ENCODE measurements at regions not wholly inside any gene's neighbourhood (a gene's known extent, or its start where the extent isn't known, plus 50 kb on each side); places are given as distances from the start of the nearest gene placed in this dataset.
"Not testable (repeated sequence)": the region's sequence is repeated elsewhere in the genome, so short reads cannot be mapped to it uniquely, and the experiment has no call there.

DNA sequence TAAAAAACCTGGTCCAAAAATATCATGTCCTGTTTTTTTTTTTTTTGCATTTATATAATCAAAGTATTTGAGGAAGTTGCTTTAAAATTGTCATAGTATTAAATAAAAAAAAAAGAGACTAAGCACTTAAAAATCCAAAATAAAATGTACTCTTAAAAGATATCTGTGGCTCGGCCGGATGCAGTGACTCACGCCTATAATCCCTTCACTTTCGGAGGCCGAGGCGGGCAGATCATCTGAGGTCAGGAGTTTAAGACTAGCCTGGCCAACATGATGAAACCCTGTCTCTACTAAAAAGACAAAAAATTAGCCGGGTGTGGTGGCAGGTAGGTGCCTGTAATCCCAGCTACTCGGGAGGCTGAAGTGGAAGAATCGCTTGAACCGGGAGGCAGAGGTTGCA lies 1651.3 kb upstream of the WWC1 start:
- DNase-seq; H3K36me3 ChIP-seq (ENCODE audit: control insufficient read depth in 1 of 2, insufficient read depth in 2 of 2, low read length in 1 of 2); ATAC-seq (ENCODE audit: low FRiP score); H3K4me3 ChIP-seq (ENCODE audit: low read length in 2 of 2); H3K27ac ChIP-seq (ENCODE audit: low read depth in 1 of 2, low read length in 2 of 2); H3K9me3 ChIP-seq (ENCODE audit: control insufficient read depth, low read length); H3K4me1 ChIP-seq (ENCODE audit: control insufficient read depth in 1 of 2, insufficient read depth in 2 of 2, low read length in 2 of 2); H3K27me3 ChIP-seq (ENCODE audit: control insufficient read depth in 1 of 2, insufficient read depth in 2 of 2, low read length in 1 of 2); intact Hi-C loops (cut with DNase I): not testable (repeated sequence)
- 76 to 77% methylated on average over 10 of the region's 10 CpGs for WGBS, 2 donors

GRCh38 chr5:166648736-166649135 lies 1642.7 kb upstream of the WWC1 start:
- WGBS, 2 donors, result 10 to 25% methylated on average over 1 of the region's 1 CpG
- intact Hi-C loops (cut with DNase I), result no loop called here
- DNase-seq, result no peak
- H3K27me3 ChIP-seq (ENCODE audit: control insufficient read depth in 1 of 2, insufficient read depth in 2 of 2, low read length in 1 of 2), result no peaks in the 10 kb centered on the region
- no peaks in the 10 kb centered on the region for H3K4me1 ChIP-seq (ENCODE audit: control insufficient read depth in 1 of 2, insufficient read depth in 2 of 2, low read length in 2 of 2)
- no peaks in the 10 kb centered on the region for H3K36me3 ChIP-seq (ENCODE audit: control insufficient read depth in 1 of 2, insufficient read depth in 2 of 2, low read length in 1 of 2)
- no peak overlapping the region for H3K4me3 ChIP-seq (ENCODE audit: low read length in 2 of 2)
- no peak overlapping the region for H3K27ac ChIP-seq (ENCODE audit: low read depth in 1 of 2, low read length in 2 of 2)
- ATAC-seq (ENCODE audit: low FRiP score), result no peak
- H3K9me3 ChIP-seq (ENCODE audit: control insufficient read depth, low read length), result no peaks in the 10 kb centered on the region

DNA sequence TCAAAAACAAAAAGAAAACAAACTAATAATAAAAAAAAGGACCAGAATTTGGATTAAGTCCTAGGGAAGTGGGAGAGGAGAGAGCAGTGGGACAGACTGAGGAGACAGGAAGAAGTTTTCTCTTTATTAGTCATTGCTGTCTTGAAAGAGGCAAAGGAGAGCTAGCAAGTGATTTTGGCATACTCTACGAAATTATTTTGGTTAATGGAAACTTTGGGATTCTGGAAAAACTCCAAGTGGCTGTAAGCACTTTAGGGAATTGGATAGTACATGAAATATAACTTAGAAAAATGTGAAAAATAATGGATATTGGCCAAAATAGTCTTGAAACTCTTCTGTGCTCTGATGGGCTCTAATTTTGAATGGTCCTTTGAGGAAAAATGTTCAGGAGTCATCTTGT lies 1641.8 kb upstream of the WWC1 start:
- no peaks in the 10 kb centered on the region for H3K36me3 ChIP-seq (ENCODE audit: control insufficient read depth in 1 of 2, insufficient read depth in 2 of 2, low read length in 1 of 2)
- no peaks in the 10 kb centered on the region for H3K4me1 ChIP-seq (ENCODE audit: control insufficient read depth in 1 of 2, insufficient read depth in 2 of 2, low read length in 2 of 2)
- no peak overlapping the region for H3K27ac ChIP-seq (ENCODE audit: low read depth in 1 of 2, low read length in 2 of 2)
- WGBS, 2 donors, result 3% methylated on average over 1 of the region's 1 CpG
- no peak overlapping the region for H3K4me3 ChIP-seq (ENCODE audit: low read length in 2 of 2)
- intact Hi-C loops (cut with DNase I), result no loop called here
- H3K9me3 ChIP-seq (ENCODE audit: control insufficient read depth, low read length), result no peaks in the 10 kb centered on the region
- ATAC-seq (ENCODE audit: low FRiP score) (no peak), DNase-seq (no peak)
- no peaks in the 10 kb centered on the region for H3K27me3 ChIP-seq (ENCODE audit: control insufficient read depth in 1 of 2, insufficient read depth in 2 of 2, low read length in 1 of 2)

GRCh38 chr5:166651234-166651633 lies 1640.2 kb upstream of the WWC1 start:
- Histone ChIP-seq H3K4me1 (ENCODE audit: control insufficient read depth in 1 of 2, insufficient read depth in 2 of 2, low read length in 2 of 2) (no peaks in the 10 kb centered on the region), H3K9me3 (ENCODE audit: control insufficient read depth, low read length) (no peaks in the 10 kb centered on the region), H3K27me3 (ENCODE audit: control insufficient read depth in 1 of 2, insufficient read depth in 2 of 2, low read length in 1 of 2) (no peaks in the 10 kb centered on the region), H3K4me3 (ENCODE audit: low read length in 2 of 2) (no peak overlapping the region), H3K27ac (ENCODE audit: low read depth in 1 of 2, low read length in 2 of 2) (no peak overlapping the region), H3K36me3 (ENCODE audit: control insufficient read depth in 1 of 2, insufficient read depth in 2 of 2, low read length in 1 of 2) (no peaks in the 10 kb centered on the region)
- ATAC-seq (ENCODE audit: low FRiP score), result no peak
- DNase-seq, result no peak
- intact Hi-C loops (cut with DNase I), result no loop called here
- 70 to 77% methylated on average over 1 of the region's 1 CpG for WGBS, 2 donors

DNA sequence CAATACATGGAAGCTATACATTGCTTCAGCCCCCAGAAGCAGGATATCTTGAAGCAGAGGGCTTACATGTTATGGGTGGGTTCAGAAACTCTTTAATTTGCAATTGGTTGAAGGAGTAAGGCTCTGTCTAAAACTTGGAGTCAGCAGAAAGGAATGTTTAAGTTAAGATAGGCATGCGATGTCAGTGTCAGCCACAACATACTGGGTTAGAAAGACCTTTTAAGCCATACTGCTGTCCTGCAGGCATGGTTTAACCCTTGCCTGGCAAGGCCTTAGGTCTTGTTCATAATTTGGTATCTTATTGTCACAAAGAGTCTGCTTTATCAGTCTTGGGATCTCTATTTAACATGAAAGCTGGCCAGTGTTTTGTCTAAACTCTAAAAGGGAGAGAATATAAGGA lies 1619.6 kb upstream of the WWC1 start:
- H3K9me3 ChIP-seq (ENCODE audit: control insufficient read depth, low read length), result no peaks in the 10 kb centered on the region
- H3K36me3 ChIP-seq (ENCODE audit: control insufficient read depth in 1 of 2, insufficient read depth in 2 of 2, low read length in 1 of 2), result no peaks in the 10 kb centered on the region
- no peaks in the 10 kb centered on the region for H3K27me3 ChIP-seq (ENCODE audit: control insufficient read depth in 1 of 2, insufficient read depth in 2 of 2, low read length in 1 of 2)
- intact Hi-C loops (cut with DNase I), result no loop called here
- ATAC-seq (ENCODE audit: low FRiP score) (no peak), DNase-seq (no peak)
- no peaks in the 10 kb centered on the region for H3K4me1 ChIP-seq (ENCODE audit: control insufficient read depth in 1 of 2, insufficient read depth in 2 of 2, low read length in 2 of 2)
- no peak overlapping the region for H3K27ac ChIP-seq (ENCODE audit: low read depth in 1 of 2, low read length in 2 of 2)
- 0 to 4% methylated on average over 1 of the region's 1 CpG for WGBS, 2 donors
- H3K4me3 ChIP-seq (ENCODE audit: low read length in 2 of 2), result no peak overlapping the region

GRCh38 chr5:166672431-166672830 lies 1619.0 kb upstream of the WWC1 start:
- no peaks in the 10 kb centered on the region for H3K9me3 ChIP-seq (ENCODE audit: control insufficient read depth, low read length)
- no peaks in the 10 kb centered on the region for H3K27me3 ChIP-seq (ENCODE audit: control insufficient read depth in 1 of 2, insufficient read depth in 2 of 2, low read length in 1 of 2)
- intact Hi-C loops (cut with DNase I), result no loop called here
- no peaks in the 10 kb centered on the region for H3K36me3 ChIP-seq (ENCODE audit: control insufficient read depth in 1 of 2, insufficient read depth in 2 of 2, low read length in 1 of 2)
- no peak for ATAC-seq (ENCODE audit: low FRiP score)
- WGBS, 2 donors, result 47 to 59% methylated on average over 1 of the region's 1 CpG
- H3K4me1 ChIP-seq (ENCODE audit: control insufficient read depth in 1 of 2, insufficient read depth in 2 of 2, low read length in 2 of 2), result no peaks in the 10 kb centered on the region
- no peak overlapping the region for H3K4me3 ChIP-seq (ENCODE audit: low read length in 2 of 2)
- DNase-seq, result no peak
- H3K27ac ChIP-seq (ENCODE audit: low read depth in 1 of 2, low read length in 2 of 2), result no peak overlapping the region

DNA sequence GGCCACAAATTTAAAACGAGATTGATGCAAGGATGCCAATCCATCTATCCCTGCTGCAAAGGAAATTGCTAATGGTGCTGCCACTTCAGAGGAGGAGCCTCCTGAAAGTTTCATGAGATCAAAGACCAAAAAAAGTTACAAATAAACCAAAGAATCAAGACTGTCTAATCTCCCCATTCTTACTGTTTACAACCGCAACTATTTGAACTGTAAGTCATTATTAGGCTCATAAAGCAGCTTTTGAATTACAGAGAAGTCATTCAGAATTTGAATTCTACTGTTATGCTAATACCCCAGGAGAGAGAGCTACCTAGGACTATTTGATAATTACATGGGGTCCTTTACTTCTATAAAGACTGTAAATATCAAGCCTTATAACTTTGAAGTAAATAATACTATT lies 1613.6 kb upstream of the WWC1 start:
- Histone ChIP-seq H3K27ac (ENCODE audit: low read depth in 1 of 2, low read length in 2 of 2) (no peak overlapping the region), H3K4me1 (ENCODE audit: control insufficient read depth in 1 of 2, insufficient read depth in 2 of 2, low read length in 2 of 2) (no peaks in the 10 kb centered on the region), H3K4me3 (ENCODE audit: low read length in 2 of 2) (no peak overlapping the region), H3K9me3 (ENCODE audit: control insufficient read depth, low read length) (no peaks in the 10 kb centered on the region), H3K36me3 (ENCODE audit: control insufficient read depth in 1 of 2, insufficient read depth in 2 of 2, low read length in 1 of 2) (no peaks in the 10 kb centered on the region), H3K27me3 (ENCODE audit: control insufficient read depth in 1 of 2, insufficient read depth in 2 of 2, low read length in 1 of 2) (no peaks in the 10 kb centered on the region)
- no peak for ATAC-seq (ENCODE audit: low FRiP score)
- intact Hi-C loops (cut with DNase I), result no loop called here
- no peak for DNase-seq
- 23 to 24% methylated on average over 2 of the region's 2 CpGs for WGBS, 2 donors

- no peak for DNase-seq
- Histone ChIP-seq H3K36me3 (ENCODE audit: control insufficient read depth in 1 of 2, insufficient read depth in 2 of 2, low read length in 1 of 2) (no peaks in the 10 kb centered on the region), H3K27me3 (ENCODE audit: control insufficient read depth in 1 of 2, insufficient read depth in 2 of 2, low read length in 1 of 2) (no peaks in the 10 kb centered on the region), H3K27ac (ENCODE audit: low read depth in 1 of 2, low read length in 2 of 2) (no peak overlapping the region), H3K4me3 (ENCODE audit: low read length in 2 of 2) (no peak overlapping the region), H3K4me1 (ENCODE audit: control insufficient read depth in 1 of 2, insufficient read depth in 2 of 2, low read length in 2 of 2) (no peaks in the 10 kb centered on the region), H3K9me3 (ENCODE audit: control insufficient read depth, low read length) (no peaks in the 10 kb centered on the region)
- ATAC-seq (ENCODE audit: low FRiP score), result no peak
- intact Hi-C loops (cut with DNase I), result no loop called here
- WGBS, 2 donors, result 78% methylated on average over 5 of the region's 5 CpGs
These were observed 1612.1 kb upstream of the WWC1 start for GRCh38 chr5:166679331-166679730.

- Histone ChIP-seq H3K4me3 (ENCODE audit: low read length in 2 of 2) (no peak overlapping the region), H3K36me3 (ENCODE audit: control insufficient read depth in 1 of 2, insufficient read depth in 2 of 2, low read length in 1 of 2) (no peaks in the 10 kb centered on the region), H3K4me1 (ENCODE audit: control insufficient read depth in 1 of 2, insufficient read depth in 2 of 2, low read length in 2 of 2) (no peaks in the 10 kb centered on the region), H3K27me3 (ENCODE audit: control insufficient read depth in 1 of 2, insufficient read depth in 2 of 2, low read length in 1 of 2) (no peaks in the 10 kb centered on the region), H3K9me3 (ENCODE audit: control insufficient read depth, low read length) (no peaks in the 10 kb centered on the region), H3K27ac (ENCODE audit: low read depth in 1 of 2, low read length in 2 of 2) (no peak overlapping the region)
- no peak for DNase-seq
- no peak for ATAC-seq (ENCODE audit: low FRiP score)
- 56% methylated on average over 4 of the region's 4 CpGs for WGBS, 2 donors
- intact Hi-C loops (cut with DNase I), result no loop called here
These were observed 1596.1 kb upstream of the WWC1 start for GRCh38 chr5:166695326-166695725.

All from aorta (tissue), 5 donors.